Urothelium cell line (cell line): ENCODE measurements at regions not wholly inside any gene's neighbourhood (a gene's known extent, or its start where the extent isn't known, plus 50 kb on each side); places are given as distances from the start of the nearest gene placed in this dataset.
A peak's percentile ranks its signal among the peaks of the same experiment; 100 is the strongest.

Experiments
- DNase-seq: peaks from one replicate; pipeline ENCODE4 v3.0.0; 2011; ENCODE audit warnings: low spot score, mixed read lengths
- FAIRE-seq: peaks from 2 replicates; lab custom pipeline; 2011; peaks lifted over from hg19 to GRCh38; lab: Jason Lieb, UNC

DNA sequence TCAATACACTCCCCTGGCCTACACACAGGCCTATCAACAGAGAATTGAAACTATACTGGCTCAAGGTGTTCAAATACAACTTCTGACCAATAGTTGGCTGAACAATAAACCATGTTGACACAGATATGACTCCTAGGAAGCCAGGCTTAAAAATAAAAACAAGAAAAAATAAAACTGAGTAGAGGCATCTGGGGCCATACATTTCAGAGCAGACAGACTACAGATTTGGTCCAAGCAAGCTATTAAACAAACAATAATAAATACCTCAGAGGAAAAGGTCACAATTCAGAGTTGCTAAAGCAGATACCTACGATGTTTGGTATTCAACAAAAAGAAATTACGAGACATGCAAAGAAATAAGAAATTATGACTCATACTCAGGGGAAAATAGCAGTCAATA, 132.8 kb upstream of the ACVR2A start:
- no peak for FAIRE-seq

GRCh38 chr2:147711031-147711430, 133.8 kb upstream of the ACVR2A start:
- peak; percentile 5 for DNase-seq
- no peak for FAIRE-seq

More for the DNA sequence above, 132.8 kb upstream of the ACVR2A start:
- DNase-seq, result no peak

- DNase-seq (no peak), FAIRE-seq (no peak)
Measured at GRCh38 chr2:147709655-147710054, 135.2 kb upstream of the ACVR2A start.

- DNase-seq, result no peak
- no peak for FAIRE-seq
Measured at GRCh38 chr2:147703171-147703570, 141.7 kb upstream of the ACVR2A start.

- DNase-seq (no peak), FAIRE-seq (no peak)
Measured at GRCh38 chr2:147698166-147698565, 146.7 kb upstream of the ACVR2A start.

GRCh38 chr2:147696426-147696825, 148.4 kb upstream of the ACVR2A start:
- no peak for DNase-seq
- FAIRE-seq, result no peak

GRCh38 chr2:147689220-147689909, 155.5 kb upstream of the ACVR2A start:
- no peak for FAIRE-seq

DNA sequence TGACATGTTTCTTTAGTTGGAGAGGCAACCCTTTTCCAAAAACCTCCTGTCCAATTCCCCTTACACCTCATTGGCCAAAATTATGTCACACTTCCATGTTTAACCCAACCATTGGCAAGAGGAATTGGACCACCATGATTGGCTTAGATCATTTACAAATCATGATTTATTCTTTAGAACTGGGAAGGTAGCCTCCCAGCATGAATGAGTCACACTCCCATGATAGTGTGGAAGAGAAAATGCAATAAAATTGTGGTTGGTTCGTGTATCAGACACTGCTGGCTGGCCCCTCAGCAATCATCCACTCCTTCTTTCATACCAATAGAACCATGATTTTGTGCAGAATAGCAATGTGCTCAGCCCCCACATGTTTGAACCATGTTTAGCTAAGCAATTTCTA, 156.6 kb upstream of the ACVR2A start:
- no peak for DNase-seq

More at GRCh38 chr2:147689220-147689909, 155.5 kb upstream of the ACVR2A start:
- no peak for DNase-seq

DNA sequence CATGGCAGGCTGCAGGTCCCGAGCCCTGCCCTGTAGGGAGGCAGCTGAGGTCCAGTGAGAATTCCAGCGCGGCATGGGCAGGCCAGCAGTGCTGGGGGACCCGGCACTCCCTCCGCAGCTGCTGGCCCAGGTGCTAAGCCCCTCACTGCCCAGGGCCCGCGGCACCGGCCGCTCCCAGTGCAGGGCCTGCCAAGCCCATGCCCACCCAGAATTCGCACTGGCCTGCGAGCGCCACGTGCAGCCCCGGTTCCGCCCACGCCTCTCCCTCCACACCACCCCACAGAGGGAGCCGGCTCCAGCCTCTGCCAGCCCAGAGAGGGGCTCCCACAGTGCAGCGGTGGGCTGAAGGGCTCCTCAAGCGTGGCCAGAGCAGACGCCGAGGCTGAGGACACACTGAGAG, 158.5 kb upstream of the ACVR2A start:
- FAIRE-seq (no peak), DNase-seq (no peak)

More for the DNA sequence above, 156.6 kb upstream of the ACVR2A start:
- FAIRE-seq, result no peak

- DNase-seq (no peak), FAIRE-seq (no peak)
Measured at GRCh38 chr2:147684903-147685302, 159.9 kb upstream of the ACVR2A start.

DNA sequence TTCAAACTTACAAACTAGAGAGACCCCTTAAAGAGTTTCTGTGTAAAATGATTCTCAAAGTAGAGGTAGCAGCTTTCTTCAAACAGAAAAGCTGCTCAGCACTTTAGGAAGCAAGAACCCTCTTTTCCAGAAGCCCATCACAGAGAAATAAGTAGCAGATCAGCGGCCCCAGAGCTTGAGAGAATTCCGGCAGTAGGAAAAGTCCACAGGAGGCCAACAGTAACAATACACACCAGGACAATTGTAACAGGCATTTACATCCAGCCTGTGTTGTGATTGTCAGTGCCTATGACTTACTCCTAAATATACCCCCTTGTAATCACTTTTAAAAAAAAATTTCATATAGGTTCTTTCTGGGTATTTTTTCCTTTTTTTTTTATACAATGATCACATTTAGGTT, 161.4 kb upstream of the ACVR2A start:
- FAIRE-seq (no peak), DNase-seq (no peak)

- FAIRE-seq, result no peak
- no peak for DNase-seq
Measured at GRCh38 chr2:147681093-147681492, 163.7 kb upstream of the ACVR2A start.

DNA sequence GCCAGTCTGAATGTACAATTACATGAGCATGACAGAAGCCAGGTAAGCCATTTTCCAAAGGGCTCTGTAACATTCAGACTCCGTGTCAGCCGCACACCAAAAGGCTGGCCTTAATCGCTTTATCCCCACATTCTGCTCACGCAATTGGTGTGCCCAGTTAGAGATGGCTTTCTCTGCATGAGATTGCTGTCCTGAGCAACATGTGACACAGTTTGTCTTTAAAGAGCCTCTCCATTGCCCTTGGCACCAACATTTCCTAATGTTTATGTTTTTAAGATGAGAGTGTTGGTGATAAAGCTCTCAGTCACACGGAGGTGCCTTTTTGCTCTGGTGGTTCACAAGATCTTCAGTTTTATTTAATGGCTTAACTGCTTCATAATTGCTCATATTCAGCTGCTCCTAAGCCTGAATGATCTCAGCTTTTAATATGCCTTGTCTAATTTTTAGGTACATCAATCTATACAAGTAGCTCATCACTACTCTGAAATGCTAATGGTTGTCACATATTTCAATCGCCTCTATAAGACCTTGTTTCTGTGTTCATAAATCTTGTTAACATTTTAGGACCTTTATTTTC, 164.8 kb upstream of the ACVR2A start:
- no peak for FAIRE-seq
- DNase-seq, result no peak

DNA sequence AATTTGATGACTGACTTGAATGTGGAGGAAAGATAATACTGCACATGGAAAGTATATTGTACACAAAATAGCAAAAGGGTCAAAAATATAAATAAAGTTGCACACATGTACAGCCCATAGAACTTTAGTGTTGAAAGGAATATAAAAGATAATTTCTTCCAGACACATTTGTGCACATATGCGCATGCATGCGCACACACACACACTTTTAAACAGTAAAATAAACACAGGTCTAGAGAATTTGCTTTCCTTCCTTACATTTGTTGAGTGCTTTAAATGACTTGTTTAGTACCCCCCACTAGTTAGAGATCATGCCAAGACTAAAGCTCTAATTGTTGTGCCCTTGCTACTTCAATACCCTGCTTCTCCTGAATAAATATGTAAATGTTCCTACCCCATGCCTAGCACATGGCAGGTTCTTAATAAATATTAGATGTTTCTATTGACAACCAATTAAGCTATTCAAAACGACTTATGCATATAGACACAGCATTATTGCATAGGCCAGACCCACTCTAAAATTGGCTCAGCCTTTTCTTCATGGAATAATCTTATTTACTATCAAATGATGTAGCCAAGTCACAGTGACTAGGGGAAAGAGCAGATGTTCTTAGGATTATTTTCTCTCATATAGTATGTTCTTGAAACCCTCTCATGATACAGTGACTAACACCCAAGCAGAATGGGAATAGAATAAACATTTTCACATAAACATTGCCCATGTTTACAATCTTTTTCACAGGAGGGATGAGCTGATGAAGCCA, 165.5 kb upstream of the ACVR2A start:
- DNase-seq (no peak), FAIRE-seq (no peak)

GRCh38 chr2:147665105-147665504, 179.7 kb upstream of the ACVR2A start:
- DNase-seq, result no peak
- no peak for FAIRE-seq

- no peak for DNase-seq
- FAIRE-seq, result no peak
Measured at GRCh38 chr2:147663962-147664361, 180.9 kb upstream of the ACVR2A start.

- no peak for DNase-seq
- no peak for FAIRE-seq
Measured at GRCh38 chr2:147663153-147663961, 181.5 kb upstream of the ACVR2A start.

- FAIRE-seq (no peak), DNase-seq (no peak)
Measured at GRCh38 chr2:147662221-147662620, 182.6 kb upstream of the ACVR2A start.

DNA sequence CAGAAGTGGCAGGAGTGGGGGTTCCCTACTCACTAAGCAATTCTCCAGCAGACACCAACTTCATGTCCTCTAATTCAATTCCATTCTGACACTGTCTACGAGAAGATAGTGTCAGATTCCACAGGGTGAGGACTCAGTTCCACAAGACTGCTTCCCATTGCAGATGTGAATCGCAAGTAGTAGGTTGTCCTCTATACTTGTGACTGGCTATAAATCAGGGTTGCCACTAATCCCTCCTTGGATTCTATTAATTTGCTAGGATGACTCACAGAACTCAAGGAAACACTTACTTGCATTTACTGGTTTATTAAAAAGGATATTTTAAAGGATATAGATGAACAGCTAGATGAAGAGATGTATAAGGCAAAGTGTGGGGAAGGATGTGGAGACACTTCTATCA, 184.1 kb upstream of the ACVR2A start:
- FAIRE-seq (no peak), DNase-seq (no peak)

- FAIRE-seq (no peak), DNase-seq (no peak)
Measured at GRCh38 chr2:147659051-147659450, 185.8 kb upstream of the ACVR2A start.
